HepG2 (cell line): ENCODE measurements at regions not wholly inside any gene's neighbourhood (a gene's known extent, or its start where the extent isn't known, plus 50 kb on each side); places are given as distances from the start of the nearest gene placed in this dataset.

Experiments used
- ATAC-seq: fragments of 200-7000 bp; cut with Tn5 transposase; 3 replicates; pipeline ENCODE4 v1.9.1; 2020; ENCODE audit warnings: mild to moderate bottlenecking, moderate library complexity
- BruUV-seq: library from RNA; stranded (reverse); fragments of 400-500 nt; replicated peaks from 2 replicates; lab custom pipeline; 2021; lab: Mats Ljungman, UMichigan
- CTCF ChIA-PET: fragments of 300-600 bp; formaldehyde crosslinking; extraction: SDS; loops from one replicate; lab custom pipeline; 2021; ENCODE audit warnings: low total read pairs, inconsistent platforms, low intra/inter-chr PET ratio; lab: Yijun Ruan, JAX
- POLR2A ChIA-PET: fragments of 350-600 bp; sonication (Branson Sonifier 250); formaldehyde crosslinking; loops from one replicate; lab custom pipeline; 2020; ENCODE audit warnings: antibody characterized with exemption, inconsistent platforms; lab: Yijun Ruan, JAX
- DNase-seq: peaks from one replicate; pipeline ENCODE4 v3.0.0-alpha.2; 2015; ENCODE audit warnings: low spot score
- FAIRE-seq: peaks from 3 replicates; lab custom pipeline; 2011; peaks lifted over from hg19 to GRCh38; lab: Jason Lieb, UNC
- H2AFZ ChIP-seq: one replicate; pipeline ENCODE4 v1.6.1; 2011; ENCODE audit warnings: low read length, inconsistent platforms
- H3K27ac ChIP-seq: fragments of 300-600 bp; 3 replicates; pipeline ENCODE4 v1.8.0; 2011; ENCODE audit warnings: mixed run types, mild to moderate bottlenecking, mixed read lengths, low read length, inconsistent platforms; ENCODE audit not compliant: insufficient read depth; ENCODE audit errors: extremely low read length
- H3K27me3 ChIP-seq, 2 experiments: fragments of 200-600 bp in 1 of 2; 2 replicates in 1 of 2; 3 replicates in 1 of 2; pipeline versions ENCODE4 v1.6.0 to v1.8.0; 2011; ENCODE audit warnings: low read length in 2 of 2, mild to moderate bottlenecking in 2 of 2, moderate library complexity in 2 of 2, inconsistent platforms in 1 of 2; ENCODE audit not compliant: insufficient read depth in 2 of 2, control insufficient read depth in 1 of 2
- H3K36me3 ChIP-seq, 2 experiments: fragments of 200-600 bp in 1 of 2; replicated peaks in 1 of 2; 2 replicates in 1 of 2; 3 replicates in 1 of 2; pipeline versions ENCODE4 v1.5.1 to v1.8.0; 2011; ENCODE audit warnings: low read length in 2 of 2, inconsistent platforms in 1 of 2; ENCODE audit not compliant: insufficient read depth in 2 of 2, control insufficient read depth in 1 of 2
- H3K4me1 ChIP-seq: 2 replicates; pipeline ENCODE4 v1.5.1; 2012; ENCODE audit warnings: low read length, inconsistent platforms; ENCODE audit not compliant: insufficient read depth
- H3K4me2 ChIP-seq: 2 replicates; pipeline ENCODE4 v1.6.0; 2011; ENCODE audit warnings: low read depth, low read length, inconsistent platforms
- H3K4me3 ChIP-seq, 3 experiments: fragments of 200-600 bp in 1 of 3; sonication (generic), shearing (Covaris generic) in 1 of 3; replicated peaks in 1 of 3; 2 replicates each; pipeline ENCODE4 v1.5.1; 2011 to 2016; ENCODE audit warnings: low read length in 3 of 3, inconsistent platforms in 2 of 3, low read depth in 2 of 3, mild to moderate bottlenecking in 2 of 3, control low read depth in 1 of 3, mixed read lengths in 1 of 3; ENCODE audit not compliant: insufficient read depth in 1 of 3
- H3K79me2 ChIP-seq: one replicate; pipeline ENCODE4 v1.6.1; 2011; ENCODE audit warnings: low read length, inconsistent platforms; ENCODE audit not compliant: insufficient read depth
- H3K9ac ChIP-seq: 2 replicates; pipeline ENCODE4 v1.6.0; 2011; ENCODE audit warnings: mild to moderate bottlenecking, low read depth, low read length, inconsistent platforms; ENCODE audit not compliant: insufficient read depth
- H3K9me3 ChIP-seq: 2 replicates; pipeline ENCODE4 v1.5.1; 2012; ENCODE audit warnings: mild to moderate bottlenecking, low read length
- H4K20me1 ChIP-seq: 2 replicates; pipeline ENCODE4 v1.6.0; 2011; ENCODE audit warnings: inconsistent platforms, mild to moderate bottlenecking, low read length, moderate library complexity; ENCODE audit not compliant: insufficient read depth
- ATRX ChIP-seq: sonication (generic); formaldehyde crosslinking; IDR thresholded peaks from 2 replicates; pipeline ENCODE4 v1.4.0; 2020; ENCODE audit warnings: missing genetic modification reagents, borderline replicate concordance
- CBFB ChIP-seq: sonication (generic); formaldehyde crosslinking; IDR thresholded peaks from 2 replicates; pipeline ENCODE4 v1.4.0; 2020; ENCODE audit warnings: missing genetic modification reagents
- CBX2 ChIP-seq, 2 experiments: fragments of 200-600 bp in 1 of 2; sonication (generic); formaldehyde crosslinking in 1 of 2; IDR thresholded peaks; 2 replicates each; pipeline versions ENCODE4 v1.7.0 to v1.8.1; 2018 to 2022; ENCODE audit warnings: low read depth in 2 of 2, low read length in 1 of 2, mild to moderate bottlenecking in 1 of 2, missing genetic modification reagents in 1 of 2
- DMTF1 ChIP-seq: sonication (generic); formaldehyde crosslinking; IDR thresholded peaks from 2 replicates; pipeline ENCODE4 v1.4.0; 2020; ENCODE audit warnings: mild to moderate bottlenecking, missing genetic modification reagents
- MTA1 ChIP-seq: sonication (generic); formaldehyde crosslinking; IDR thresholded peaks from 2 replicates; pipeline ENCODE4 v1.4.0; 2020; ENCODE audit warnings: missing genetic modification reagents, mild to moderate bottlenecking, borderline replicate concordance
- NFRKB ChIP-seq: fragments of 450-650 bp; IDR thresholded peaks from 2 replicates; pipeline ENCODE4 v1.6.1; 2017
- RNF2 ChIP-seq: fragments of 450-650 bp; conservative IDR thresholded peaks from 2 replicates; pipeline ENCODE4 v1.6.1; 2016; ENCODE audit warnings: low read depth
- SAFB2 ChIP-seq: sonication (generic); formaldehyde crosslinking; IDR thresholded peaks from 2 replicates; pipeline ENCODE4 v1.5.1; 2020; ENCODE audit warnings: missing genetic modification reagents, low read depth, mild to moderate bottlenecking, borderline replicate concordance
- SALL2 ChIP-seq: sonication (generic); formaldehyde crosslinking; IDR thresholded peaks from 2 replicates; pipeline ENCODE4 v1.8.1; 2023; ENCODE audit warnings: mild to moderate bottlenecking, missing genetic modification reagents, inconsistent platforms
- SIX4 ChIP-seq: sonication (generic); formaldehyde crosslinking; IDR thresholded peaks from 2 replicates; pipeline ENCODE4 v1.4.0; 2020; ENCODE audit warnings: missing genetic modification reagents
- TCF7L2 ChIP-seq: IDR thresholded peaks from 2 replicates; pipeline ENCODE4 v1.6.1; 2011; ENCODE audit warnings: mild to moderate bottlenecking, low read depth, low read length, moderate library complexity
- TSC22D2 ChIP-seq: sonication (generic); formaldehyde crosslinking; IDR thresholded peaks from 2 replicates; pipeline ENCODE4 v1.5.1; 2020; ENCODE audit warnings: missing genetic modification reagents, mild to moderate bottlenecking, borderline replicate concordance
- ZFP1 ChIP-seq: IDR thresholded peaks from 2 replicates; pipeline ENCODE4 v1.6.1; 2016
- ZNF251 ChIP-seq: sonication (generic); formaldehyde crosslinking; IDR thresholded peaks from 2 replicates; pipeline ENCODE4 v1.9.0; 2021; ENCODE audit warnings: mild to moderate bottlenecking, missing genetic modification reagents
- ZNF83 ChIP-seq: sonication (generic); formaldehyde crosslinking; IDR thresholded peaks from 2 replicates; pipeline ENCODE4 v1.4.0; 2020; ENCODE audit warnings: missing genetic modification reagents, mild to moderate bottlenecking, borderline replicate concordance
- WGBS: methylation state at CpG from one replicate; pipeline ENCODE4 v1.1.6; 2017; ENCODE audit warnings: low lambda C conversion rate; 5-methylcytosine and 5-hydroxymethylcytosine counted together
- in situ Hi-C: cut with HindIII; loops from 2 replicates; pipeline ENCODE4 v1.10.0; 2017; ENCODE audit warnings: low pct_unique_long_range_greater_than_20kb; ENCODE audit not compliant: extremely low pct_ligation_motif_present
- intact Hi-C: fragments of 100-400 bp; cut with micrococcal nuclease; formaldehyde crosslinking; loops from one replicate; pipeline ENCODE4 v1.10.0; 2022; ENCODE audit not compliant: unreplicated experiment
- TF ChIP-seq, protein P1 (sequence below): sonication (generic); formaldehyde crosslinking; IDR thresholded peaks from 2 replicates; pipeline ENCODE4 v1.9.0; 2021; ENCODE audit warnings: missing genetic modification reagents, borderline replicate concordance
- TF ChIP-seq, protein P2 (sequence below): IDR thresholded peaks from 2 replicates; pipeline ENCODE4 v1.6.1; 2016

GRCh38 chr16:48680881-48681280, 70.9 kb upstream of the N4BP1 start:
- 21% methylated on average over 3 of the region's 3 CpGs for WGBS
- 0 out of 2 replicates have a peak, but pooled peaks cover 6% of the 10 kb centered on the region for H3K4me1 ChIP-seq
- intact Hi-C loops = no loop called here
- no peaks in the 10 kb centered on the region for H3K36me3 ChIP-seq
- POLR2A ChIA-PET = no interaction called here
- TF ChIP-seq CBX2 (IDR thresholded peaks at IDR 0.05; ENCODE audit: low read depth, low read length) = no peak
- TF ChIP-seq CBX2 (CRISPR knock-in tag; IDR thresholded peaks at IDR 0.05; ENCODE audit: low read depth) = no peak
- TF ChIP-seq CBFB = no peak
- TF ChIP-seq NFRKB = no peak
- TF ChIP-seq SIX4 (CRISPR knock-in tag) = no peak
- no peak for TF ChIP-seq ZFP1 (CRISPR knock-in tag)
- TF ChIP-seq SALL2 = no peak
- no peak for TF ChIP-seq ZNF83
- TF ChIP-seq RNF2 = no peak
- no peak for TF ChIP-seq ATRX
- TF ChIP-seq MTA1 (CRISPR knock-in tag) = no peak
- no peak for TF ChIP-seq TSC22D2 (CRISPR knock-in tag)
- no peak for TF ChIP-seq ZNF251 (CRISPR knock-in tag)
- no peak for TF ChIP-seq DMTF1 (CRISPR knock-in tag)
- TF ChIP-seq, protein P1, sequence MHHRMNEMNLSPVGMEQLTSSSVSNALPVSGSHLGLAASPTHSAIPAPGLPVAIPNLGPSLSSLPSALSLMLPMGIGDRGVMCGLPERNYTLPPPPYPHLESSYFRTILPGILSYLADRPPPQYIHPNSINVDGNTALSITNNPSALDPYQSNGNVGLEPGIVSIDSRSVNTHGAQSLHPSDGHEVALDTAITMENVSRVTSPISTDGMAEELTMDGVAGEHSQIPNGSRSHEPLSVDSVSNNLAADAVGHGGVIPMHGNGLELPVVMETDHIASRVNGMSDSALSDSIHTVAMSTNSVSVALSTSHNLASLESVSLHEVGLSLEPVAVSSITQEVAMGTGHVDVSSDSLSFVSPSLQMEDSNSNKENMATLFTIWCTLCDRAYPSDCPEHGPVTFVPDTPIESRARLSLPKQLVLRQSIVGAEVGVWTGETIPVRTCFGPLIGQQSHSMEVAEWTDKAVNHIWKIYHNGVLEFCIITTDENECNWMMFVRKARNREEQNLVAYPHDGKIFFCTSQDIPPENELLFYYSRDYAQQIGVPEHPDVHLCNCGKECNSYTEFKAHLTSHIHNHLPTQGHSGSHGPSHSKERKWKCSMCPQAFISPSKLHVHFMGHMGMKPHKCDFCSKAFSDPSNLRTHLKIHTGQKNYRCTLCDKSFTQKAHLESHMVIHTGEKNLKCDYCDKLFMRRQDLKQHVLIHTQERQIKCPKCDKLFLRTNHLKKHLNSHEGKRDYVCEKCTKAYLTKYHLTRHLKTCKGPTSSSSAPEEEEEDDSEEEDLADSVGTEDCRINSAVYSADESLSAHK (CRISPR knock-in tag) = no peak
- TF ChIP-seq, protein P2, sequence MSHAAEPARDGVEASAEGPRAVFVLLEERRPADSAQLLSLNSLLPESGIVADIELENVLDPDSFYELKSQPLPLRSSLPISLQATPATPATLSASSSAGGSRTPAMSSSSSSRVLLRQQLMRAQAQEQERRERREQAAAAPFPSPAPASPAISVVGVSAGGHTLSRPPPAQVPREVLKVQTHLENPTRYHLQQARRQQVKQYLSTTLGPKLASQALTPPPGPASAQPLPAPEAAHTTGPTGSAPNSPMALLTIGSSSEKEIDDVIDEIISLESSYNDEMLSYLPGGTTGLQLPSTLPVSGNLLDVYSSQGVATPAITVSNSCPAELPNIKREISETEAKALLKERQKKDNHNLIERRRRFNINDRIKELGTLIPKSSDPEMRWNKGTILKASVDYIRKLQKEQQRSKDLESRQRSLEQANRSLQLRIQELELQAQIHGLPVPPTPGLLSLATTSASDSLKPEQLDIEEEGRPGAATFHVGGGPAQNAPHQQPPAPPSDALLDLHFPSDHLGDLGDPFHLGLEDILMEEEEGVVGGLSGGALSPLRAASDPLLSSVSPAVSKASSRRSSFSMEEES (CRISPR knock-in tag) = no peak
- TF ChIP-seq TCF7L2 = no peak
- no peak for TF ChIP-seq SAFB2
- BruUV-seq = no TSS peak
- H3K79me2 ChIP-seq = no peaks in the 10 kb centered on the region
- H3K4me3 ChIP-seq = no peak overlapping the region
- ATAC-seq = no peak
- FAIRE-seq = no peak
- no peak overlapping the region for H3K27ac ChIP-seq
- no peak overlapping the region for H3K9ac ChIP-seq
- no peaks in the 10 kb centered on the region for H3K27me3 ChIP-seq
- no peaks in the 10 kb centered on the region for H3K9me3 ChIP-seq
- H4K20me1 ChIP-seq = no peaks in the 10 kb centered on the region
- no peak overlapping the region for H3K4me2 ChIP-seq
- DNase-seq = no peak
- CTCF ChIA-PET = no interaction called here
- no peak overlapping the region for H2AFZ ChIP-seq
- in situ Hi-C loops = no loop called here
